ENCODE measurements at regions not wholly inside any gene's neighbourhood (a gene's known extent, or its start where the extent isn't known, plus 50 kb on each side); places are given as distances from the start of the nearest gene placed in this dataset.

DNA sequence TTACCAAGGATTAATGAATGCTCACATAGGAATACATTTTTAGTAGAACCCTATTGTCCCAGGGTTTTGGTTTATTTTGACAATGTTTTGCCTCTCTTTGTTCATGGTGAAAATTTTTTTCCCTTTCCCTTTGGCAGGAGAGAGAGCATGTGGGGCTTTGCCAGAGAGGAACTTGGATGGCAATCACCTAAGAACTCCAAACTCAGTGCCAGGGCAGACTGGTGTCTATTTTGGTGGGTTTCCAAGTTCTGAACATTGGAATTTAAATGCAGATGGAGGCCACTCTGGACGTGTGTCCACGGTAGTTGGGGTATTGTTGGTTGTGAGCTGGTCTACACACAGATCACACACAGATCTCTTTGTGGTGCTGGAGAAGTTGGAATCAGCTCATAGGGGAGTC, 2091.1 kb upstream of the PIK3C3 start:
- Histone ChIP-seq H3K27ac (ENCODE audit: control insufficient read depth, insufficient read depth) (no peak overlapping the region), H3K4me1 (ENCODE audit: control insufficient read depth, insufficient read depth, low read length) (no peaks in the 10 kb centered on the region), H3K36me3 (ENCODE audit: control insufficient read depth in 2 of 2, insufficient read depth in 2 of 2, low read length in 1 of 2) (no peaks in the 10 kb centered on the region), H3K79me2 (ENCODE audit: control insufficient read depth, insufficient read depth, low read length) (no peaks in the 10 kb centered on the region), H3K9me3 (replicated peaks; ENCODE audit: control insufficient read depth, insufficient read depth, low read length) (no peaks in the 10 kb centered on the region), H3K27me3 (replicated peaks in 1 of 2; ENCODE audit: control insufficient read depth in 2 of 2, insufficient read depth in 2 of 2, low read length in 1 of 2) (no peaks in the 10 kb centered on the region), H3K4me3 (no peak overlapping the region), H4K20me1 (ENCODE audit: control insufficient read depth, insufficient read depth) (no peaks in the 10 kb centered on the region), H3K9ac (ENCODE audit: control insufficient read depth, insufficient read depth, low read length) (no peak overlapping the region), H3K4me2 (ENCODE audit: control insufficient read depth, insufficient read depth) (no peak overlapping the region), H2AFZ (ENCODE audit: control insufficient read depth, low read depth, low read length) (no peak overlapping the region)
- BruUV-seq (replicated peaks) = no TSS peak
- FAIRE-seq (no peak), ATAC-seq (no peak), DNase-seq (ENCODE audit: low read depth, low spot score) (no peak)
- in situ Hi-C loops (cut with MboI) (no loop called here), intact Hi-C loops (cut with micrococcal nuclease; ENCODE audit: unreplicated experiment) (no loop called here)
- ChIA-PET SMC1A (ENCODE audit: uncharacterized antibody, unreplicated experiment) (no interaction called here), POLR2A (no interaction called here), RAD21 (ENCODE audit: unreplicated experiment) (no interaction called here), CTCF (interaction anchor here (0.6 kb wide), 1 partner anchor 305 kb away, joined by 3 read pairs; no protein-coding TSS in a partner anchor)
- no peak for TF ChIP-seq CHD2 (IDR thresholded peaks at IDR 0.05; ENCODE audit: borderline replicate concordance, low read depth, low read length)
- TF ChIP-seq MYC (IDR thresholded peaks at IDR 0.05; ENCODE audit: insufficient read depth, insufficient read length, insufficient replicate concordance, low read length, severe bottlenecking) = no peak
- TF ChIP-seq HDAC2 (IDR thresholded peaks at IDR 0.05) = no peak
- no peak for TF ChIP-seq GATAD2B (conservative IDR thresholded peaks at IDR 0.05; ENCODE audit: low read depth)
- no peak for TF ChIP-seq ZNF622 (IDR thresholded peaks at IDR 0.05)
- no peak for TF ChIP-seq ZZZ3 (IDR thresholded peaks at IDR 0.05; ENCODE audit: control insufficient read depth, insufficient read length, low read depth)
- TF ChIP-seq EP300 (IDR thresholded peaks at IDR 0.05; ENCODE audit: borderline replicate concordance in 1 of 2, control insufficient read depth in 1 of 2, low read depth in 2 of 2, low read length in 2 of 2) = no peak
- TF ChIP-seq POLR2AphosphoS2 (IDR thresholded peaks at IDR 0.05; ENCODE audit: low read depth, low read length) = no peak
- TF ChIP-seq ZNF384 (IDR thresholded peaks at IDR 0.05; ENCODE audit: borderline replicate concordance, low read depth, low read length) = no peak
- no peak for TF ChIP-seq MEF2B (IDR thresholded peaks at IDR 0.05; ENCODE audit: partially characterized antibody, poor library complexity, severe bottlenecking)
- TF ChIP-seq BRCA1 (IDR thresholded peaks at IDR 0.05; ENCODE audit: low read depth, low read length) = no peak
- TF ChIP-seq, protein P1, sequence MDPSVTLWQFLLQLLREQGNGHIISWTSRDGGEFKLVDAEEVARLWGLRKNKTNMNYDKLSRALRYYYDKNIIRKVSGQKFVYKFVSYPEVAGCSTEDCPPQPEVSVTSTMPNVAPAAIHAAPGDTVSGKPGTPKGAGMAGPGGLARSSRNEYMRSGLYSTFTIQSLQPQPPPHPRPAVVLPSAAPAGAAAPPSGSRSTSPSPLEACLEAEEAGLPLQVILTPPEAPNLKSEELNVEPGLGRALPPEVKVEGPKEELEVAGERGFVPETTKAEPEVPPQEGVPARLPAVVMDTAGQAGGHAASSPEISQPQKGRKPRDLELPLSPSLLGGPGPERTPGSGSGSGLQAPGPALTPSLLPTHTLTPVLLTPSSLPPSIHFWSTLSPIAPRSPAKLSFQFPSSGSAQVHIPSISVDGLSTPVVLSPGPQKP (IDR thresholded peaks at IDR 0.05; ENCODE audit: low read depth, low read length) = no peak
- TF ChIP-seq, protein P2, sequence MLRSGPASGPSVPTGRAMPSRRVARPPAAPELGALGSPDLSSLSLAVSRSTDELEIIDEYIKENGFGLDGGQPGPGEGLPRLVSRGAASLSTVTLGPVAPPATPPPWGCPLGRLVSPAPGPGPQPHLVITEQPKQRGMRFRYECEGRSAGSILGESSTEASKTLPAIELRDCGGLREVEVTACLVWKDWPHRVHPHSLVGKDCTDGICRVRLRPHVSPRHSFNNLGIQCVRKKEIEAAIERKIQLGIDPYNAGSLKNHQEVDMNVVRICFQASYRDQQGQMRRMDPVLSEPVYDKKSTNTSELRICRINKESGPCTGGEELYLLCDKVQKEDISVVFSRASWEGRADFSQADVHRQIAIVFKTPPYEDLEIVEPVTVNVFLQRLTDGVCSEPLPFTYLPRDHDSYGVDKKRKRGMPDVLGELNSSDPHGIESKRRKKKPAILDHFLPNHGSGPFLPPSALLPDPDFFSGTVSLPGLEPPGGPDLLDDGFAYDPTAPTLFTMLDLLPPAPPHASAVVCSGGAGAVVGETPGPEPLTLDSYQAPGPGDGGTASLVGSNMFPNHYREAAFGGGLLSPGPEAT (IDR thresholded peaks at IDR 0.05; ENCODE audit: low read depth) = no peak
- TF ChIP-seq, protein P3, sequence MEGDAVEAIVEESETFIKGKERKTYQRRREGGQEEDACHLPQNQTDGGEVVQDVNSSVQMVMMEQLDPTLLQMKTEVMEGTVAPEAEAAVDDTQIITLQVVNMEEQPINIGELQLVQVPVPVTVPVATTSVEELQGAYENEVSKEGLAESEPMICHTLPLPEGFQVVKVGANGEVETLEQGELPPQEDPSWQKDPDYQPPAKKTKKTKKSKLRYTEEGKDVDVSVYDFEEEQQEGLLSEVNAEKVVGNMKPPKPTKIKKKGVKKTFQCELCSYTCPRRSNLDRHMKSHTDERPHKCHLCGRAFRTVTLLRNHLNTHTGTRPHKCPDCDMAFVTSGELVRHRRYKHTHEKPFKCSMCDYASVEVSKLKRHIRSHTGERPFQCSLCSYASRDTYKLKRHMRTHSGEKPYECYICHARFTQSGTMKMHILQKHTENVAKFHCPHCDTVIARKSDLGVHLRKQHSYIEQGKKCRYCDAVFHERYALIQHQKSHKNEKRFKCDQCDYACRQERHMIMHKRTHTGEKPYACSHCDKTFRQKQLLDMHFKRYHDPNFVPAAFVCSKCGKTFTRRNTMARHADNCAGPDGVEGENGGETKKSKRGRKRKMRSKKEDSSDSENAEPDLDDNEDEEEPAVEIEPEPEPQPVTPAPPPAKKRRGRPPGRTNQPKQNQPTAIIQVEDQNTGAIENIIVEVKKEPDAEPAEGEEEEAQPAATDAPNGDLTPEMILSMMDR (IDR thresholded peaks at IDR 0.05 in 2 of 3, conservative IDR thresholded peaks at IDR 0.05 in 1 of 3; ENCODE audit: control insufficient read depth in 2 of 3, extremely low read depth in 1 of 3, insufficient read depth in 1 of 3, low read depth in 3 of 3, low read length in 3 of 3) = no peak
- TF ChIP-seq CREM (IDR thresholded peaks at IDR 0.05; ENCODE audit: low read depth) = no peak
- WGBS (ENCODE audit: insufficient coverage, insufficient replicate concordance, low lambda C conversion rate, missing lambda C conversion rate) = 0% methylated on average over 2 of the region's 2 CpGs

Measured in GM12878 (cell line).